Glomerular endothelial cell (primary cell): ENCODE measurements at regions not wholly inside any gene's neighbourhood (a gene's known extent, or its start where the extent isn't known, plus 50 kb on each side); places are given as distances from the start of the nearest gene placed in this dataset.

Experiments used
- DNase-seq: peaks from one replicate; pipeline ENCODE4 v3.0.0-alpha.2; 2011; ENCODE audit warnings: low read depth, low spot score; ENCODE audit errors: extremely low read depth

- no peak for DNase-seq
These were observed 271.1 kb upstream of the CLEC14A start for GRCh38 chr14:38526826-38527501.

DNA sequence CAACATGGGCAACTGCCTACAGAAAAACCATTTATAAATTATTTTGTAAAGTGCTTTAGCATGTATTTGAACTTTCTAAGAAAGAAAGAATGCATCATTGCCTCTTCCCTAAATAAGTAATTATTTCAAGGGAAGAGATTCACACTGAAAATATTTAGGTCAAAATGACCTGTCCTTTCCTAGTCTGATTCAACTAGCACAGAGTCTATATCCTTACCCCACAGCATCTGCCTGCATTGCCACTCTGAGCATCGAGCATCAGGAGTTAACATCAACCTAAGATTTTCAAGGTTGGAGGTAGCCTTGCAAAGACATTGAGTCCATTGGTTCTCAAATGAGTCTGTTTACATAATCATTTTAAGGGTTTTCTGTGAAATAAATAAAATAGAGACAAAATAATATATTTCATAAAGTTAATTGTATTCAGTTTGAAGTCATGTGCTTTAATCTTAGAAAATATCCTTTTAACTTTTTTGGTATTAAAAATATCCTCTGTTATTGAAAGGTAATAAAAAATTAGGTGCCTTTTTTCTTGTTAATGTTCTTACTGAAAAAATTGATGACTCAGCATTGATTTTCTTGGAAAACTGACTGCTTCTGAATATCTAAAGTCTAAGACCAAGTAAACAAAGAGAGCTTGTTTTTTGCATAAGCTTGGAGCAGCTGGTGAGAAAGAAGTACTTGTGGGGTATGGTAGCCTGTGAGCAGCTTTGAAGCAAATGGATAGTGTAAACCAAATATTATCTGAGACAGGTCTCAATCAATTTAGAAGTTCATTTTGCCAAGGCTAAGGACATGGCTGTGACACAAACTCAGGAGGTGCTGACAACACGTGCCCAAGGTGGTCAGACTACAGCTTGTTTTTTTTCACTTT lies 269.0 kb upstream of the CLEC14A start:
- DNase-seq: no peak

DNA sequence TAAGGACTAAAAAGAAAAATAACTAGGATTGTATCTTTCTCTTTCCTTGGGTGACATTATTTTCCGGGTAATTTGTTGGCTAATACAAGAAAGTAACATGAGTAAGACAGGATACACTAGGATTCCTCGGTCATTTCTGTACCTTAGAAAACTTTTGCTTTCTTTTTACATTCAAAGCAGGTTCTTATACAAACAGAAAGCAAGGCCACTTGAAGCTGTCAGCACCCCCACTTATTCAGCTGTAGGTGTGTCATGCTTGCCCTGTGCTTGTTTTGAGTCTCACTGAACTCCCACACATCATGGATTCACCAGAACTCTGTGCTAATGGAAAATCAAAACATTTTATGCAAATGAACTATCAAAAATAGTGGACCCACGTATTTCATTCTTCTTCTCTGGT lies 266.8 kb upstream of the CLEC14A start:
- no peak for DNase-seq

- DNase-seq: no peak
These were observed 265.7 kb upstream of the CLEC14A start for GRCh38 chr14:38521591-38521990.

DNA sequence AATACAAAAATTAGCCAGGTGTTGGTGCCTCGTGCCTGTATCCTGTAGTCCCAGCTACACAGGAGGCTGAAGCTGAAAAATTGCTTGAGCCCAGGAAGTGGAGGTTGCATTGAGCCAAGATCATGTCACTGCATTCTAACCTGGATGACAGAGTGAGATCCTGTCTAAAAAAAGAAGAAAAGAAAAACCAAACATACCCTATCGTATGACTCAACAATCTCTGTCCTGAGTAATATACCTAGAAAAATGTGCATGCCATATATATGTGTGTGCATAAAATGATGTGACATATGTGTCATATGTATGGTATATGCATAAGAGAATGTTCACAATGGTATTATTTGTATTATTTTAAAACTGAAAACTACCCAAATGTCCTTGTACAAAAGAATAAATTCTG lies 261.5 kb upstream of the CLEC14A start:
- DNase-seq: no peak

- DNase-seq: no peak
These were observed 256.3 kb upstream of the CLEC14A start for GRCh38 chr14:38512236-38512635.

- DNase-seq: no peak
These were observed 251.4 kb upstream of the CLEC14A start for GRCh38 chr14:38507299-38507698.

- no peak for DNase-seq
These were observed 250.0 kb upstream of the CLEC14A start for GRCh38 chr14:38505973-38506249.

- DNase-seq: peak; percentile 2
These were observed 249.5 kb upstream of the CLEC14A start for GRCh38 chr14:38505221-38505972.

- DNase-seq: no peak
These were observed 248.3 kb upstream of the CLEC14A start for GRCh38 chr14:38504175-38504574.

DNA sequence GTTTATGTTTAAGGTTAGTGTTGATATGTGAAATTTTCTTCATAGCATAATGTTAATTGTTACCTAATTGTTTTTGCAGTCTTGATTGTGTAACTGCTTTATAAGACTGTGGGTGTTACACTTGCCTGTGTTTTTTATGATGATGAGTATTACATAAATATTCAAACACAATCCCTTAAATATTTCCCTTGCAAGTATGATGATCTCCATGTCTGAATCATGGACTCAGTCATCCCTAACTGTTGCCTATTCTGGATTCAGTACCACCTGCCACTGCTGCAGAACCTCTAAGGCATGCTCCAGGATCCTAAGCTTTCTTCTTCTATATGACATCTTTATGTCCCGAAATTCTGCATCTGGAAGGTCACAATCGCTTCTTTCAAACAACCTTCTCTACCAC lies 246.3 kb upstream of the CLEC14A start:
- DNase-seq: no peak

- DNase-seq: no peak
These were observed 244.2 kb upstream of the CLEC14A start for GRCh38 chr14:38500125-38500524.

GRCh38 chr14:38496092-38496491 lies 240.2 kb upstream of the CLEC14A start:
- no peak for DNase-seq

DNA sequence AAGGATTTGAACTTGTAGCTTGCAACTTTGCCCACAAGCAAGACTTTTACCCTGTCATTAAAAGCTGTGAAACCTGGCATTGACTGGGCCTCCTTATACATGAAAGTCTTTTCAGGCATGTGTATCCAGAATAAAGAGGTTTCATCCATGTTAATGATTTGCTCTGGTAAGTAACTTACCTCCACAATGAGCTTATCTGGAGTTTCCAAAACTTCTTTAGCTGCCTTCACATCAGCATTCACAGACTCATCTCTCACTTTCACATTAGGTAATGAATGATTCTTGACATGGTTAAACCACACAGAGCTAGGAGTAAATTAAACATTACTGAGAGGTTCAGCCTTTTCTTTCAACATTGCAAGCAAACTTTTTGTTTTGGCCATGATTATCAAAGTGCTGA lies 234.4 kb upstream of the CLEC14A start:
- no peak for DNase-seq

DNA sequence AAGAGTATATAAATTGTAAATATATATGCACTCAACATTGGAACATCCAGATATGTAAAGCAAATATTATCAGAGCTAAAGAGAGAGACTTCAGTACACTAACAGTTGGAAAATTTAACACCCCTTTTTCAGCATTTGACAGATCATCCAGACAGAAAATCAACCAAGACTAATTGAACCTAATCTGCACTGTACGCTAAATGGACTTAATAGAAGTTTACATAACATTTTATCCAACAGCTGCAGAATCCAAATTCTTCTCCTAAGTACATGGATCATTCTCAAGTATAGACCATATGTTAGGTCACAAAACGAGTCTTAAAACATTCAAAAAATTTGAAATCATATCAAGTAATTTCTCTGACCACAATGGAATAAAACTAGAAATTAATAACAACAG lies 229.1 kb upstream of the CLEC14A start:
- DNase-seq: no peak

GRCh38 chr14:38481952-38482678 lies 226.2 kb upstream of the CLEC14A start:
- no peak for DNase-seq

- no peak for DNase-seq
These were observed 213.3 kb upstream of the CLEC14A start for GRCh38 chr14:38469156-38469555.

DNA sequence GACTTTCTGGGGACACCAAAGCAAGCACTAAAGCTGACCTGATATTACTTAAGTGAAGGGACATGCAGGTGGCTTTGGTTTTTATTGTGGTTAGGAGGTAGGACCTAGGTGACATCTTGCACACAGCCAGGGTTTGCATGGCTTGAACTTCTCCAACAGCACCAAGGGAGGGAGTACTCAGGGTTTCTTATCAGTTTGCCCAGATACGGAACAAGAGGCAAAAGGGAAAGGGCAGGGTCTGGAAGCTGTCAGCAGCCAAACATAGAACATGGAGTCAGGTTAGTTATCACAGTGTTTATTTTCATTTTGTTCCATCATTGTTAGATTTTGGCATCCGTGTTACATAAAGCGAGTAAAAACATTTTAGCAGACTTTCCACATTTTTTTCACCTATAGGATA lies 186.3 kb upstream of the CLEC14A start:
- peak; percentile 25 for DNase-seq

GRCh38 chr14:38432186-38432585 lies 176.3 kb upstream of the CLEC14A start:
- no peak for DNase-seq

GRCh38 chr14:38431156-38431555 lies 175.3 kb upstream of the CLEC14A start:
- DNase-seq: no peak

DNA sequence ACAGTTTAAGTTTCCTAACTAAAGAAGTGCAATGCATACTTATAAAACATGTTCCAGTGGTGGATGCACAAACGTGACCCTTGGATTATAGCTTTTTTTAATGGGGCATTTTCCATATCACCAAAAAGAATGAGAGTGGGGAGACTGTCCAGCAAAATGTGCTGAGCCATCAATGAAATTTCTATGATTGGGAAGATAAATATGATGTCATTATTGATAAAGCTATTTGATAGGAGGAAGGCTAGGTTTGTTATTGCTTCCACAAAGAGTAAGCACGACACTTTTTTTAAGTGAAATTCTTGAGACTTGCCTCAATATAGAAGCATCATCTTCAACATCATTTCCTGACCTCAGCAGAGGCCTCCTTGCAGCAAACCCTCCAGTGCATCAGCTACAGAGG lies 174.6 kb upstream of the CLEC14A start:
- no peak for DNase-seq
